CD4-positive, alpha-beta T cell treated with Interferon gamma for 1 hour (primary cell): ENCODE measurements at regions not wholly inside any gene's neighbourhood (a gene's known extent, or its start where the extent isn't known, plus 50 kb on each side); places are given as distances from the start of the nearest gene placed in this dataset.
"Not testable (repeated sequence)": the region's sequence is repeated elsewhere in the genome, so short reads cannot be mapped to it uniquely, and the experiment has no call there.

Source experiments
- DNase-seq: peaks from one replicate; pipeline ENCODE4 v3.0.0-alpha.2; 2020

DNA sequence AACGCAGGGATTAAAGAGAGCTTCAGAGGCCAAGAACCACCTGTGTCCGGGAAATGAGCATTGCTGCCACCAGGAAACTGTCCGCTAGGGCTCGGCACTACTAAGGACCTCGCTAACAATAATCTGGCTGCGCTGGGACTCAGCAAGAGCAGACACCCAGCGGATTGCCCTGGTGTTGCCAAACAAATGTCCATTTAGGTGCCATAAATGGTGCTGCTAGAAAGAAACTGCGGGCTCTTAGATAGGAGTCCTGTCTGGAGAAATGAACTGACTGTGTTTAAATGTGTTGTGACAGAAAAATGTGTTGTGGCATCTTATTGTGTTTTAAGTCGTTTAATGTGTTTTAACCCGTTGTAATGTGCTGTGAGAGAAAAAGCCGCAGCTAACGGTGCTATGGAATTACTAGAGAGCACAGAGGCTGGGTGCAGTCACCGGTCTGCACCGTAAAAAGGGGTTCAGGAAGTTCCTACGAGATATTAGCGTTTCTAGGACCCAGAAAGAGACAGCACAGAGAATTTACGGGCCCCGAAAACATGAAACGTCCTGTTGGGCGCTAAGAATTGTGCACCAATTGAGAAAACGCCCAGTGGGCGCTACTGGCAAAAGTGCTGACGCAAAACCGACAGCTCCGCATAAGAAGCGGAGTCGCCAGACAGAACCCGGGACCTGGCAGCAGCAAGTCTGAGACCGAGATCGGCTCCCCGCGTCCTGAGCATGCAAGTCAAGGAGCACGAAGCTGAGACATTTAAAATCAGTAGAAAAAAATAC is 90.6 kb downstream of the ANXA2R start:
- DNase-seq: peak; percentile 83

DNA sequence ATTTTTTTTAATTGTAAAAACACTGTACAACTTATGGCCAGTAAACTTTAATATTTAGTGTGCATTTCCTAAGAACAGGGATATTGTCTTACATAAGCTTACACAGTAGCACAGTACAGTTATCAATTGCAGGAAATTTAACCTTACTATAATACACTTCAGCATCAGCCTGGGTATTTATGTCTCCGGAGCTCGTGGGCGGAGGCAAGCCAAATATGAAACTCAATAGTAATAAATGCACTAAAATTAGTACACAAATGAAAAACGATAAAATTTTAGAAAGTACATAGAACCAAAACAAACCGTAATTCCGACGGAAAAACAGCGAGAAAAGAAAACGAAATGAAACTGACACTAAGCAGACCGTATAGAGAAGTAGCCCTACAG is 91.2 kb downstream of the ANXA2R start:
- DNase-seq: no peak

DNA sequence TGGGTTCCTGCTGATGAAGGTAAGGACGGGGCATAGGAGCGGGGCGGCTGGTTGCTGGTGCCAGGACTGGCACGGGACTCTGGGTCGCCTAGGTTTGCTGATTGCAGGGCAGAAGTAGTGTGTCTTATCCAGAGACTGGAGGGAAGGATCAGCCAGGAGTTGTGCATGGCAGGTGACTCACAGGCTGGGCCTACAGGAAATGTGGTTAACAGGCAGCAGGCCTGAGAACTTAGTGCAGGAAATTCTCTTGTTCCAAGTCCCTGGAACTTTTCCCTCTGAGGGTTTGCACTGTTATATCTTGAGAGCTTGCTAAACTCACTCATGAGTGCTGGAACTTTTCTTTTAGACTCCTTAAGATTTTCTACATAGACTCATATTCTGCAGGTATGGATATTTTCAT is 95.1 kb downstream of the ANXA2R start:
- no peak for DNase-seq

DNA sequence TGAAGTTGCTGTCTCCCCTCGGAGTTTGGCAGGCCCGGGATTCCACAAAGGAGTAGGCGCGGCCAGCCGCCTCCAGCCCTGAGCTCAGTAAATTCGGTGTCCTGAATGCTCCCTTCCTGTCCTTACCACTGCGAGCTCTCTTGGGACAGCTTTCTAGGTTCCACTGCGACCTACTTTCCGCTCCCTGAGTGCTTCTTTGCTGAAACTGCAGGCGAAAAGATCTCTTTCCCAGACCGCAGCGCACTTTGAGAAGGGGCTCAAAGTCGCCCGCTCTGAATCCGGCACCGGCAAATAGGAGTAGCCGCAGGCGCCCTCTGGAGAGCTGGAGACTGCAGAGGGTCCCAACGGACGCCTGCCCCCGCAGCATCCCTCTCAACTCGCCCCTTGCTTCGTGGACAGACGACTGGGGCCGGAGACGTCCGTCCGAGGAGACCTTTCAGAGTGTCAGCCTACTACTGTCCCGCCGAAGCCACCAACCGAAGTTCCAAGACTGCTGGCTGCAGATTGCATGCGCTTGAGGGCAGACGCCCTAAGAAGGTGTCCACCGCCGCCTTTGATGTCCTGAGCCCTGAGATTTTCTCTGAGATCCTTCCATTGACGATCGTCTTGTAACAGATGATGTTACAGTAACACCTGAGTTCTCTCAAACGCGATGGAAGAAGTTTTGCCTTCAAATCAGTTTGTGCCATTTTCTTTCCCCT is 96.0 kb downstream of the ANXA2R start:
- DNase-seq: no peak

DNA sequence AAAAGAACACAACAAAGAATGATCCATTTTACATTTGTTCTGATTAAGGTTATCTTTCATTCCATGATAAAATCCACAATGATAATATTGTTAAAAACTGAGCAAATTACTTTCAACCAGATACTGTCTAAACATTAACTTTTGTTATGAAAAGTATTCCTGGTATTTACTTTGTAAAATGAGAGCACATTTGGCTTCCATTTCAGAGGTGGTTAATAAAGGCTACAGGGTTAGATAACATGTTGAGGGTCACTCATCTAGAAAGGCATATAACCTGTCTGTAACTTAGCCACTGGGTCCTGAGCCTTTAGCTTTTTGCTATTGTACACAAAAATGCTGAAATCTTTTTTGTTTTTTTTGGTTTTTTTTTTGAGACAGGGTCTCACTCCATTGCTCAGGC is 99.3 kb downstream of the ANXA2R start:
- DNase-seq: no peak

DNA sequence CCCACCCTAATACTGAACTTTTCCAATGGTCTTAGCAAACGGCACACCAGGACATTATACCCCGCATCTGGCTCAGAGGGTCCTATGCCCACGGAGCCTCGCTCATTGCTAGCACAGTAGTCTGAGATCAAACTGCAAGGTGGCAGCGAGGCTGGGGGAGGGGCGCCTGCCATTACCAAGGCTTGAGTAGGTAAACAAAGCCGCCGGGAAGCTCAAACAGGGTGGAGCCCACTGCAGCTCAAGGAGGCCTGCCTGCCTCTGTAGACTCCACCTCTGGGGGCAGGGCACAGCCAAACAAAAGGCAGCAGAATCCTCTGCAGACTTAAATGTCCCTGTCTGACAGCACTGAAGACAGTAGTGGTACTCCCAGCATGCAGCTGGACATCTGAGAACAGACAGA is 108.1 kb downstream of the ANXA2R start:
- DNase-seq: not testable (repeated sequence)

DNA sequence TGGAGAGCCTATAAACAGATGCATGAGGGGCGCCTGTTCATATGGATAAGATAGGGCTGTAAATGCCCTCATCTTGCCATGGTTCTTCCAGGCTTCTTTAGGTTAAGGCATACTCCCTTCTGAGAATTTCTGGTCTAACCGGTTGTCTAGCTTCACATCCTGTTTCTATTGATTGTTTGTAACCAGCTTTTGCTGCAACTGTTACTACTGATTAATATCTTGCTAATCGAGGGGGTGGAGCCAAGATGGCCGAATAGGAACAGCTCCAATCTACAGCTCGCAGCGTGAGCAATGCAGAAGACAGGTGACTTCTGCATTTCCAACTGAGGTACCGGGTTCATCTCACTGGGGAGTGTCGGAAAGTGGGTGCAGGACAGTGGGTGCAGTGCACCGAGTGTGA is 108.7 kb downstream of the ANXA2R start:
- DNase-seq: not testable (repeated sequence)

DNA sequence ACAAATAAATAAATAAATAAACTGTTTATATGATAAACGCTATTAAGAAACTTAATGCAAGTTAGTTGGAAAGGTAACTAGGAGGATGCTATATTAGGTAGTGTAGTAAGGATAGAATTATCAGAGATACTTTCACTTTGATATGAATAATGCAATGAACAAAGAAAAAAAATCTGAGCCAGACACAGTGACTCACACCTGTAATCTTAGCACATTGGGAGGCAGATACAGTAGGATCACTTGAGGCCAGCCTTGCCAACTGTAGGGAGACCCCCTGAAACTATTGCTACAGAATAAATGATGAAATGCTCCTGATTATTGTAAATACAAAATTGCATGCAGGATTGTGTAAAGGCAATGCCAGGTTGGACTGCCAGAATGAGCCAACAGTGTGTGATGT is 109.2 kb downstream of the ANXA2R start:
- no peak for DNase-seq

DNA sequence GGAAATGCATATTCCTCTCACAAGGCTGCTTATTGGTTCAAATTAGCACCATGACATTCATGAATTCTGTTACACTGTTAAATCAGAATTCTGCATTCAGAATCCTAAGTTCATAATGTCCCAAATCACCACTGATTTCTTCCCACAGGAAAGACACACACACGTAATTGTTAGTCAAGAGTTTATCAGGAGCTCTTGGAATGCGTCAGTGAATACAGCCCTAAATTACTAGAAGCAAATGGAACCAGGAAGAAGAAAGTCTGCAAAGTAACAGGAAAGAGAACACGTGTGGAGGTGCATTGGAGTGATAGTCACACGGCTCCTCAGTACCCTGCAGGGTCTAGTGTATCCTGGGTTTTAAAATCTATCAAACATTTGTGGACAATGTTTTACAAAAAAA is 110.2 kb downstream of the ANXA2R start:
- no peak for DNase-seq

DNA sequence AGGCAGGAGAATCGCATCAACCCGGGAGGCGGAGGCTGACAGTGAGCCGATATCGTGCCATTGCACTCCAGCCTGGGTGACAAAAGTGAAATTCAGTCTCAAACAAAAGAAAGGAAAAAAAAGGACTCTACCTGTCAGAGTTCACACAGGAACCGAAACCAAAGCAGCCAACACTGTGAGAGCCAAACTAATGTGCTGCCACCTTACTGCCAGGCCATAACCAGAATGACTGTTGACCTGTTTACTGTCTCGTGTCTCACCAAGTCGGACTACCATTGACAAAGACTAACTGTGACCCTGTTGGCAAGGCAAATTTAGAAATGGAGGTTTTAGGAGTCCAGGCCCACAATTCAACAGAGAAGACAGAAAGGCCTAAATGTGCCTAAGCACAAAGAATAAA is 112.4 kb downstream of the ANXA2R start:
- no peak for DNase-seq

DNA sequence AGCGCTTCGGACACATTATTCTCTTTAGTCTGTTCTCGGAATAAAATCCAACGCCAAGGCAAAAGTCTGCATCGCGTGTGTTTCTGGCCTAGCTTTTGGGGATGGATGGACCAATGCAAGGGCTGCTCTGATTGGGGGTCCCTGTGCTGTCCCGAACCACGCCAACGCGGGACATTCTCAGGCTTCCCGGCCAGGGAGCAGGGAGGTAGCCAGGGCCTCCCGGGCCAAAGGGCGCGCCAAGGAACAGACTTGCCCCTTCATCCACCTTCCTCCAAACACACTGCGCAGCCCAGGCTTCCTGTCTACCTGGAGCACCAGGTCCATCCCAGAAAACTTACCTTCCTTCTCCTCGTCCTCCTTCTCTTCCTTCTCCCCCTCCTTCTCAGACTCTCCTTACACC is 113.0 kb upstream of the SELENOP start:
- DNase-seq: no peak

DNA sequence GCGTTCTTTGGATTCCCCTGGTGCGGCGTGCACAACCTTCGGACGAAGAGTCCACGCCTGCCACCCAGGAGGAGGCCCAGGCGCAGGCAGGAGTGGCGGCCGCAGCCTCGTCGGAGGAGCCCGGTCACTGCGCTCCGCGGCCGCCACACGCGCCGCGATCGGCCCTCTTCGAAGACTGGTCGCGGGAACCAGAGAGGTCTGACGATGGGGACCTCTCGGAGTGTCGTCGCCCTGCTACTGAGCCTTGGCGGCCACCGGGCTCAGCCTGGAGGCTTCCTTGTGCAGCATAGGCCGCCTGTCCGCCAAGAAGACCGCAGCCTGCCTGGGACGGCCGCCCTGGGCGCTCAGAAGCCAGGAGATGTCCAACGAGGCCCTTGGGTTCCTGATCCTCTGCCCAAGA is 112.5 kb upstream of the SELENOP start:
- no peak for DNase-seq

DNA sequence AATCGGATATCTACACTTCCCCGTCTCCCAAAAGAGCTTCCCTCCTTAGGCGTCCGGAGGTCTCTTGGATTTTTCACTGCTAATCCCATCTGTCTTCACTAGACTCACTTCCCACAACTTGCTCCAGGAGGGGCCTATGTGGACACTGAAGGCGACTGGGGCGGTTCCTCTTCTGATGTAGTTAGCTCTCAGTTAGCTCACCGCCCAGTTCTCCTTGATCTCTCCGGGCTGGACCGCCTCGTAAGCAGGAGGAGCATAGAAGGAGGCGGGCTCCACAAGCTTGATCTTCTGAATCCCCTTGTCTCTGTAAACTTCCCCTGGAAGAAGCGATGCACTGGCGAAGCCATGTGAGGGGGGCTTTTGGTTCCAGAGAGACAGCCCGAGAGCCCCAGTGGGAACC is 112.0 kb upstream of the SELENOP start:
- no peak for DNase-seq

DNA sequence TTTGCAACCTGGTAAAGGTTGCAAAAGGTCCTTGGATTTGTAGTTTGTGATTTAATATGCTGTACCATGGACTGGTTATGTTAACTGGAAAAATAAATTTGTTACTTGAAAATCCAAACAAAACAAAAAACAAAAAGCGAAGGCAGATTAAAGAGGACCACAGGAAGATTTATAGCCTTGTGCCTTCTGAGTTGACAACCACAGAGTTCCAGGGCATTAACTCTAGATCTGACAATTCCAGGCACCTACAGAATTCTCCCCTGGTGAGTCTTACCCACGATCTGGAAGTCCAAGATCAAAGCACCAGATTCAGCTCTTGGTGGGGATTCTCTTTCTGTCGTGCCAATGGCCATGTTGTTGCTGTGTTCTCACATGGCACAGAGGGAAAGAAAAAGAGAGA is 107.9 kb upstream of the SELENOP start:
- no peak for DNase-seq

DNA sequence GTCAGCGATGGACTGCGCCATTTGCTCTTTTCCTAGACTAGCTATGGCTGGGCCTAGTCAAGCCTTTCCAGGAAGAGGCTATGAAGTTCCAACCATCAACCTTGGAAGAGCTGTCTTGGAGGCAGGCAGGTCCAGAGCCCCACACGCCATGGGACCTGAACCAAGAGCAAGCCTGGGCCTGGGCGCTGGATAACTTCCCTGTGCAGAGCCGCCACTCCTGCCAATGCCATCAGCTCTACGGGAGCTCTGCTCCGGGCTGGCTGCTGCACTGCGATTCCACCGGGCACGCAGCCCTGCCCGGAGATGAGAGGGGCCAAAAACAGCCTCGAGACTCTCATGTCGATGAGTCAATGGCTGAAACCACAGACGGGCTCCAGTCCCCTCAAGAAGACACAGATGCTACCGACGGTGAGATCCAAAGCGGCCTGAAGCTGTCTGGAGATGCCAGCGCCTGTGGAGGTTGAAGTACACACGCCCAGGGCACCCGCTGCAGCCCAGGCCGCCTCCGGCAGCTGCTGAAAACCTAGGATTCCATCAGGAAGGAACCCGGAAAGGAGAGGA is 103.7 kb upstream of the SELENOP start:
- DNase-seq: no peak

DNA sequence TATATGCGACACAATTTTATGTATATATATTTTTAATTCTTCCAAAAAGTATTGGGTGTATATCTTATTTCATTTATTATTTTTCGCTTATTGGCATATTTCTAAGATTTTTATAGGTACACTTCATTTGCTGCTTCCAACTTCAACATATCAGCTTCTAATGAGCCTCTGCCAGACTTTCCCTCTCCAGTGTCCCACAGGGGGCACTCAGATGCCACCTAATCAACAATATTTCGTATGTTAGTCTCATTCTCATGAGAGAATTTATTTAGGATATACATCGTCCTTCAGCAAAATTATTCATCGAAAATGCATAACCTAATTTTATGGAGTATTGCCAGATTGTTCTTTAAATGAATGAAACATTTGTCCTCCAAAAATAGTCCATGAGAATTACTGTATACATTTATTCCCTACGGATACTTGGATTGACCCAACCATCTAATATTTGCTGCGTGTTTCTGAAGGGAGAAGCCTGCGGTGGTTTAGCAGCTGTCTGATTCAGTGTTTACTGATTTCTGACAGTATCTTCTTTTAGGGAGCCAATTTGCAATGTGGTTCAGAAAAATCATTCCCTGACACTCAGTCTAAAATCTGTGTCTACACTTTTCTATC is 100.6 kb upstream of the SELENOP start:
- peak; percentile 53 for DNase-seq

DNA sequence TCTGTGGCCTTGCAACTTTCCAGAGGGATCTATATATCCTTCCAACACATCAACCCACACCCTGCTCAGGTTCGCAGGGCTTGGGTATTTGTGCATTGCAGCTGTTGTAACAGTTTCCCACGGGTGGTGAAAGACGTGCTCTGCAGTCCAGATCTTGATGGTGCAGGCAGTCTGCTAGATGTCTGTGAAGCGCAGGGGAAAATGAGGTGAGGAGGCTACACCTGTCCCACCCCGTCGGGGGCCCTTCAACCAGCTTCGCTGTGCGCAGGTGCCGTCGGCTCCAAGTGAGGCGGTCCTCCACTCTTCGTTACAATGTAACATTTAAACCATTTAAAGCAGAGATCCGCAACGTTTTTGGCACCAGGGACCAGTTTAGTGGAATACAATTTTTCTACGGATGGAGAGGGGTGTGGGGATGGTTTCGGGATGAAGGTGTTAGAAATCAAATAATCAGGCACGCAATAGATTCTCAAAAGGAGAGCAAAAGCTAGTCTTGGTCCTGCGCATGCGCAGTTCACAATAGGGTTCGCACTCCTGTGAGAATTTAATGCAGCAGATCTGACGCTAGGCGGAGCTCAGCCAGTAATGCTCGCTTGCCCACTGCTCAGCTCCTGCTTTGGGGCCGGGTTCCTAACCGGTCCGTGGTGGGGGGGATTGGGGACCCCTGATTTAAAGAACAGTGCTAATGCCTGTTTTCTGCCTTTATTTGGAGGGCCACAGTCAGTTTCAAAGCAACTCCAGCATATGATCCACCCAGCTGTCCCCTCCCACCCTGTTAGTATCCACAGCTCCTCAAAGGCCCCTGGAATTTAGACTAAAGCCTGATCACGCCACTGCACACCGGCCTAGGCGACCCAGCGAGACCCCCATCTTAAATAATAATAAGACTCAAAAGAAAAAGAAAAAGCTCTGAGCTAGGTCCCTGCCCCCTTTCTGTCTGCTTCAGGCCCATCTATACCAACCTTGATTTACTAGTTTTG is 97.1 kb upstream of the SELENOP start:
- peak; percentile 90 for DNase-seq

DNA sequence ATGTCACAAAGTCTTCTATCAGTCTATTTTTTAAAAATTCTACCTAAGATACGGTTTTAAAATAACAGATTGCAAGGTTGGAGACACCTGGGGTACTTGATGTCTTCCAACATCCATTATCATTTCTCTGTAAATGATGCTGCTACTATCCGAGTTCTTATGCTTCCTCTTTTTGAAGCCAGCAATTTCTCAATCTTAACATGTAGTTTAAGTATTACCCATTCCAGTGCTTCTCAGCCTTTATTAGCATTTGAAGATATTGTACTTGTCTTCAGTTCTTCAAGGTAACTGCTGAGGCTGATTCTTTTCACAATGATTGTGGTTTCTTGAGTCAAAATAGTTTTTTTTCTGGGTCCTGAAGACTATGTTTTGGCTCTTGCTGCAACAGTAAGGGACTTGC is 96.4 kb upstream of the SELENOP start:
- no peak for DNase-seq

DNA sequence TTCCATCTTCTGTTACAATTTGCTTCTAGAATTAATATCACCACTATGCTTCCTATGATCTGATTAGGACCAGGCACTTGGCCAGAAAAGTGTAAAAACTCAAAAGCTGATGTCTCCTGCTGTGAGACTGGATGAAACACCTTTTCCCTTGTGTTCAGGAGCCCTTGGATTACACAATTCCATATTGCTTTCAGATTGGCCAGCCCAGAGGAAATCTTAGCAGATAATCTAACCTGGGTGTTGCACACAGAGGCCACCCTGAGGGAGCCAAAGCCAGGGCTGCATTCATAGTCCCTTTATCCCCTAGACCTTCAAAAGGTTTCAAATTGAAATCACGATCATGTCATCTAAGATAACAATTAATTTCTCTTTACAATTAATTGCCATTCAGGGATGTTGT is 94.1 kb upstream of the SELENOP start:
- DNase-seq: no peak

DNA sequence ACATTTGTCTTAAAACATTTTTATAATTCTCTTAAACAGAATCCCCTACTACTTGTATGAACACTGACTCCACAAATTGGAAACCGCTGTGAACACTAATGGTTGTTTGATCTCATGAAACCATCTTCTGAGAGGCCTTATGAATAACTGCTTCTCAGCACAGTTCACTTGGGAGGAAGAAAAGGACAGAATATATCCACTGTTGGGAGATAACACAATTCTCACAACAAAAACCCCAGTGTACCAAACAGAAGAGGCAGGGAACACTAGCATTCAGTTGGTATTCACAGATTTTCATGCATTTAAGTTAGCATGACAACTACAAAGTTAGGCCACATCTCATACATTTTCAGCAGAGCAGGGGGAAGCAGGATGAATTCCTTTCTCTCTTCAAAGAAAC is 89.0 kb upstream of the SELENOP start:
- no peak for DNase-seq

DNA sequence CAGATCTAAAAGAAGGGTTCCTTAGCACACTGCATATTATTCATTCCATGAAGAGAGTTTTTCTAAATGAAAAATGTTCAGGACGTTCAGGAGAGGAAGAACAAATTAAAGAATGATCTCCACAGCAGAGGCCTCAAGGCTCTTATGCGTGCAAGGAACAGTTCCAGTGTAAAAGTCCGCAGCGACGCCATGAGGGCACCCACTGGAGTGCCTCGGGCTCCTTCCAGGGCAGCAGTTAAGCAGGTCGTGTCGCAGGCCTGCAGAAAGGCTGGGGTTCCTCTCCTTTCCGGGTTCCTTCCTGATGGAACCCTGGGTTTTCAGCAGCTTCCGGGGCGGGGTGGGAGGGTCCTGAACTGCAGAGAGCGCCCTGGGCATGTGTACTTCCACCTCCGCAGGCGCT is 87.1 kb upstream of the SELENOP start:
- DNase-seq: no peak

DNA sequence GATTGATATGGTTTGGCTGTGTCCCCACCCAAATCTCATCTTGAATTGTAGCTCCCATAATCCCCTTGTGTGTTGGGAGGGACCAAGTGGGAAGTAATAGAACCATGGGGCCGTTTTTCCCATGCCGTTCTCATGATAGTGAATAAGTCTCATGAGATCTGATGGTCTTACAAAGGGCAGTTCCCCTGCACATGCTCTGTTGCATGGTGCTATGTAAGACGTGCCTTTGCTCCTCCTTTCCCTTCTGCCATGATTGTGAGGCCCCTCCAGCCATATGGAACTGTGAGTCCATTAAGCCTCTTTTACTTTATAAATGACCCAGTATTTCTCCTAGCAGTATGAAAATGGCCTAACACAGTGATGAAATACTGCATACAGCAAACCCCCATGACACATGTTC is 84.8 kb upstream of the SELENOP start:
- no peak for DNase-seq

DNA sequence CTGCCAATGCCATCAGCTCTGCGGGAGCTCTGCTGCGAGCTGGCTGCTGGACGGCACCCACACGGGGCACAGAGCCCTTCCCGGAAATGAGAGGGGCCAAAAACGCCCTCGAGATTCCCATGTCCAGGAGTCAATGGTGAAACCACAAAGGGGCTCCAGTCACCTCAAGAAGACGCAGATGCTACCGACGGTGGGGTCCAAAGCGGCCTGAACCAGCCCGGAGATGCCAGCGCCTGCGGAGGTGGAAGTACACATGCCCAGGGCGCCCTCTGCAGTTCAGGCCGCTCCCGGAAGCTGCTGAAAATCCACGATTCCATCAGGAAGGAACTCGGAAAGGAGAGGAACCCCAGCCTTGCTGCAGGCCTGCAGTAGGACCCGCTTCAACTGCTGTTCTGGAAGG is 82.4 kb upstream of the SELENOP start:
- no peak for DNase-seq
